ENCODE measurements at regions not wholly inside any gene's neighbourhood (a gene's known extent, or its start where the extent isn't known, plus 50 kb on each side); places are given as distances from the start of the nearest gene placed in this dataset.

GRCh38 chr6:159118924-159119323, 50.3 kb upstream of the FNDC1 start:
- no peak for TF ChIP-seq CTCF (IDR thresholded peaks at IDR 0.05; ENCODE audit: control insufficient read depth, insufficient read depth, low read depth, low read length, missing control alignments)
- no peak for DNase-seq (ENCODE audit: low read depth)

GRCh38 chr6:159117563-159117962, 51.6 kb upstream of the FNDC1 start:
- DNase-seq (ENCODE audit: low read depth), result no peak
- H3K4me3 ChIP-seq (ENCODE audit: control insufficient read depth, low read depth, low read length), result no peak overlapping the region
- no peak for TF ChIP-seq CTCF (IDR thresholded peaks at IDR 0.05; ENCODE audit: control insufficient read depth, insufficient read depth, low read depth, low read length, missing control alignments)

More at GRCh38 chr6:159118924-159119323, 50.3 kb upstream of the FNDC1 start:
- no peak overlapping the region for H3K4me3 ChIP-seq (ENCODE audit: control insufficient read depth, low read depth, low read length)

- no peak for TF ChIP-seq CTCF (IDR thresholded peaks at IDR 0.05; ENCODE audit: control insufficient read depth, insufficient read depth, low read depth, low read length, missing control alignments)
- DNase-seq (ENCODE audit: low read depth), result peak; percentile 54
- H3K4me3 ChIP-seq (ENCODE audit: control insufficient read depth, low read depth, low read length), result no peak overlapping the region
Measured at GRCh38 chr6:159117046-159117445, 52.2 kb upstream of the FNDC1 start.

- TF ChIP-seq CTCF (IDR thresholded peaks at IDR 0.05; ENCODE audit: control insufficient read depth, insufficient read depth, low read depth, low read length, missing control alignments), result no peak
- H3K4me3 ChIP-seq (ENCODE audit: control insufficient read depth, low read depth, low read length), result no peak overlapping the region
- DNase-seq (ENCODE audit: low read depth), result no peak
Measured at GRCh38 chr6:159116343-159116742, 52.9 kb upstream of the FNDC1 start.

GRCh38 chr6:159114569-159114968, 54.6 kb upstream of the FNDC1 start:
- no peak overlapping the region for H3K4me3 ChIP-seq (ENCODE audit: control insufficient read depth, low read depth, low read length)
- no peak for TF ChIP-seq CTCF (IDR thresholded peaks at IDR 0.05; ENCODE audit: control insufficient read depth, insufficient read depth, low read depth, low read length, missing control alignments)
- no peak for DNase-seq (ENCODE audit: low read depth)

- no peak overlapping the region for H3K4me3 ChIP-seq (ENCODE audit: control insufficient read depth, low read depth, low read length)
- TF ChIP-seq CTCF (IDR thresholded peaks at IDR 0.05; ENCODE audit: control insufficient read depth, insufficient read depth, low read depth, low read length, missing control alignments), result no peak
- DNase-seq (ENCODE audit: low read depth), result no peak
Measured at GRCh38 chr6:159113223-159113622, 56.0 kb upstream of the FNDC1 start.

GRCh38 chr6:159112714-159113113, 56.5 kb upstream of the FNDC1 start:
- no peak for DNase-seq (ENCODE audit: low read depth)
- no peak for TF ChIP-seq CTCF (IDR thresholded peaks at IDR 0.05; ENCODE audit: control insufficient read depth, insufficient read depth, low read depth, low read length, missing control alignments)
- H3K4me3 ChIP-seq (ENCODE audit: control insufficient read depth, low read depth, low read length), result no peak overlapping the region
